CD14-positive monocyte (primary cell): ENCODE measurements at regions not wholly inside any gene's neighbourhood (a gene's known extent, or its start where the extent isn't known, plus 50 kb on each side); places are given as distances from the start of the nearest gene placed in this dataset.

ENCODE experiments used
- DNase-seq, 3 donors: peaks; one replicate each; pipeline ENCODE4 v3.0.0-alpha.2; 2011 to 2022
- H2AFZ ChIP-seq: 2 replicates; pipeline ENCODE4 v1.6.0; 2012; ENCODE audit warnings: mild to moderate bottlenecking, low read depth, low read length, inconsistent platforms; ENCODE audit not compliant: insufficient read depth, poor library complexity, severe bottlenecking
- H3K27ac ChIP-seq, 2 donors: 1 replicate in 1 of 2; 2 replicates in 1 of 2; pipeline ENCODE4 v1.5.1; 2012 to 2013; ENCODE audit warnings: low read length in 2 of 2, control low read depth in 1 of 2, inconsistent platforms in 1 of 2, low read depth in 1 of 2, mild to moderate bottlenecking in 1 of 2
- H3K27me3 ChIP-seq, 2 donors: one replicate each; pipeline versions ENCODE4 v1.6.0 to v1.6.1; 2011 to 2013; ENCODE audit warnings: low read length in 2 of 2; ENCODE audit not compliant: control insufficient read depth in 2 of 2, insufficient read depth in 2 of 2
- H3K36me3 ChIP-seq, 2 donors: replicated peaks in 1 of 2; 1 replicate in 1 of 2; 2 replicates in 1 of 2; pipeline versions ENCODE4 v1.5.1 to v1.6.1; 2012 to 2013; ENCODE audit warnings: low read length in 2 of 2, control low read depth in 1 of 2, inconsistent platforms in 1 of 2, mild to moderate bottlenecking in 1 of 2; ENCODE audit not compliant: insufficient read depth in 2 of 2, control insufficient read depth in 1 of 2
- H3K4me1 ChIP-seq, 2 donors: 1 replicate in 1 of 2; 2 replicates in 1 of 2; pipeline versions ENCODE4 v1.5.1 to v1.6.1; 2012 to 2013; ENCODE audit warnings: low read length in 2 of 2, control low read depth in 1 of 2, inconsistent platforms in 1 of 2, mild to moderate bottlenecking in 1 of 2, moderate library complexity in 1 of 2; ENCODE audit not compliant: insufficient read depth in 2 of 2, control insufficient read depth in 1 of 2
- H3K4me2 ChIP-seq: replicated peaks from 2 replicates; pipeline ENCODE3; 2012; ENCODE audit warnings: low read length, moderate library complexity, mild to moderate bottlenecking; ENCODE audit not compliant: poor library complexity, severe bottlenecking; ENCODE audit errors: extremely low read depth
- H3K4me3 ChIP-seq, 3 experiments: fragments of 200-600 bp in 1 of 3; sonication (generic) in 1 of 3; replicated peaks in 1 of 3; 1 replicate in 2 of 3; 2 replicates in 1 of 3; pipeline ENCODE4 v1.5.1; 2011 to 2013; ENCODE audit warnings: low read length in 3 of 3, mild to moderate bottlenecking in 3 of 3, control low read depth in 2 of 3, low read depth in 2 of 3, inconsistent platforms in 1 of 3, moderate library complexity in 1 of 3
- H3K79me2 ChIP-seq: 2 replicates; pipeline ENCODE4 v1.6.0; 2012; ENCODE audit warnings: mild to moderate bottlenecking, control low read depth, inconsistent platforms, low read length, moderate library complexity; ENCODE audit not compliant: insufficient read depth
- H3K9ac ChIP-seq: 2 replicates; pipeline ENCODE4 v1.6.0; 2017; ENCODE audit warnings: low read length, mild to moderate bottlenecking; ENCODE audit not compliant: insufficient read depth, poor library complexity, severe bottlenecking
- H3K9me3 ChIP-seq, 2 donors: replicated peaks in 1 of 2; 1 replicate in 1 of 2; 2 replicates in 1 of 2; pipeline versions ENCODE4 v1.5.1 to v1.6.1; 2012 to 2013; ENCODE audit warnings: low read length in 2 of 2, control low read depth in 1 of 2; ENCODE audit not compliant: control insufficient read depth in 1 of 2, insufficient read depth in 1 of 2
- H4K20me1 ChIP-seq: 2 replicates; pipeline ENCODE4 v1.6.0; 2012; ENCODE audit warnings: mild to moderate bottlenecking, low read length, control low read depth, moderate library complexity; ENCODE audit not compliant: insufficient read depth
- H3K27ac Mint-ChIP-seq, 7 donors: one replicate each; pipeline ENCODE4 v1.8.0; 2020; ENCODE audit warnings: mild to moderate bottlenecking in 7 of 7, mixed read lengths in 7 of 7, moderate library complexity in 6 of 7, inconsistent platforms in 2 of 7
- H3K27me3 Mint-ChIP-seq, 3 donors: one replicate each; pipeline ENCODE4 v1.8.0; 2021 to 2022; ENCODE audit warnings: low read depth in 3 of 3, mild to moderate bottlenecking in 3 of 3, mixed read lengths in 3 of 3, moderate library complexity in 3 of 3, inconsistent platforms in 1 of 3
- H3K36me3 Mint-ChIP-seq, 2 donors: one replicate each; pipeline ENCODE4 v1.8.0; 2020; ENCODE audit warnings: mixed read lengths in 2 of 2, inconsistent platforms in 1 of 2, mild to moderate bottlenecking in 1 of 2
- H3K4me1 Mint-ChIP-seq: one replicate; pipeline ENCODE4 v1.8.0; 2020; ENCODE audit warnings: mild to moderate bottlenecking, mixed read lengths
- H3K4me3 Mint-ChIP-seq, 2 donors: one replicate each; pipeline ENCODE4 v1.8.0; 2020; ENCODE audit warnings: mild to moderate bottlenecking in 2 of 2, mixed read lengths in 2 of 2, moderate library complexity in 1 of 2
- H3K9me3 Mint-ChIP-seq, 7 donors: one replicate each; pipeline ENCODE4 v1.8.0; 2020 to 2022; ENCODE audit warnings: mixed read lengths in 7 of 7, mild to moderate bottlenecking in 6 of 7, moderate library complexity in 6 of 7, inconsistent platforms in 2 of 7
- WGBS: methylation state at CpG from one replicate; pipeline ENCODE4 v1.1.5; 2013; ENCODE audit warnings: missing lambda C conversion rate; ENCODE audit not compliant: insufficient coverage; 5-methylcytosine and 5-hydroxymethylcytosine counted together
- intact Hi-C, 2 donors: fragments of 100-400 bp; cut with micrococcal nuclease; formaldehyde crosslinking; loops; one replicate each; pipeline versions ENCODE4 v1.15.0 to v1.15.1; 2023
- TF ChIP-seq, protein P1 (sequence below): fragments of 200-600 bp; IDR thresholded peaks from one replicate; pipeline ENCODE4 v1.8.0; 2022; ENCODE audit warnings: antibody characterized with exemption, mild to moderate bottlenecking

DNA sequence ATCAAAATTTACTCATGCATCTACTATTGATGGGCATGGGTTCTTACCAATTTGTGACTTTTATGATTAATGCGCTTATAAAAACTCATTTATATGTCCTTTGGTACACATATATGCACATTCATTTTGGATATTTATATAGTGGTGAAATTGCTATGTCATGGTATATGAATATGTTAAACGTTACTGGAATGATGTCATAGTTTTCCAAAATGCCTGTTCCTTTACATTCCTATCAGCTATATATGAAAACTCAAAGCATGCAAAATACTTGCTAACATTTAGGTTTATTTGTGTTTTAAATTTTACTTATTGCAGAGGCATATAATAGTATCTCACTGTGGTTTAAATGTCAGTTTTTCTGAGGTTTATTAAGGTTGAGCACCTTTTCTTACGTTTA lies 1403.1 kb downstream of the HACE1 start:
- no CpG with 5 or more reads among the region's 3 CpGs for WGBS
- Mint-ChIP-seq H3K4me1 (no peaks in the 10 kb centered on the region), H3K4me3 (no peak overlapping the region), H3K9me3 (peaks cover 0 to 3% (median 0%) of the 10 kb centered on the region in 7 donors), H3K36me3 (no peaks in the 10 kb centered on the region), H3K27ac (no peak overlapping the region), H3K27me3 (no peaks in the 10 kb centered on the region)
- DNase-seq, result no peak
- Histone ChIP-seq H3K27ac (no peak overlapping the region), H3K9me3 (no peaks in the 10 kb centered on the region), H4K20me1 (no peaks in the 10 kb centered on the region), H3K4me1 (no peaks in the 10 kb centered on the region), H3K79me2 (no peaks in the 10 kb centered on the region), H3K27me3 (no peaks in the 10 kb centered on the region), H3K9ac (no peak overlapping the region), H2AFZ (no peak overlapping the region), H3K4me3 (no peak overlapping the region), H3K36me3 (no peaks in the 10 kb centered on the region), H3K4me2 (no peak overlapping the region)
- intact Hi-C loops, result no loop called here
- TF ChIP-seq, protein P1, sequence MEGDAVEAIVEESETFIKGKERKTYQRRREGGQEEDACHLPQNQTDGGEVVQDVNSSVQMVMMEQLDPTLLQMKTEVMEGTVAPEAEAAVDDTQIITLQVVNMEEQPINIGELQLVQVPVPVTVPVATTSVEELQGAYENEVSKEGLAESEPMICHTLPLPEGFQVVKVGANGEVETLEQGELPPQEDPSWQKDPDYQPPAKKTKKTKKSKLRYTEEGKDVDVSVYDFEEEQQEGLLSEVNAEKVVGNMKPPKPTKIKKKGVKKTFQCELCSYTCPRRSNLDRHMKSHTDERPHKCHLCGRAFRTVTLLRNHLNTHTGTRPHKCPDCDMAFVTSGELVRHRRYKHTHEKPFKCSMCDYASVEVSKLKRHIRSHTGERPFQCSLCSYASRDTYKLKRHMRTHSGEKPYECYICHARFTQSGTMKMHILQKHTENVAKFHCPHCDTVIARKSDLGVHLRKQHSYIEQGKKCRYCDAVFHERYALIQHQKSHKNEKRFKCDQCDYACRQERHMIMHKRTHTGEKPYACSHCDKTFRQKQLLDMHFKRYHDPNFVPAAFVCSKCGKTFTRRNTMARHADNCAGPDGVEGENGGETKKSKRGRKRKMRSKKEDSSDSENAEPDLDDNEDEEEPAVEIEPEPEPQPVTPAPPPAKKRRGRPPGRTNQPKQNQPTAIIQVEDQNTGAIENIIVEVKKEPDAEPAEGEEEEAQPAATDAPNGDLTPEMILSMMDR, result no peak

DNA sequence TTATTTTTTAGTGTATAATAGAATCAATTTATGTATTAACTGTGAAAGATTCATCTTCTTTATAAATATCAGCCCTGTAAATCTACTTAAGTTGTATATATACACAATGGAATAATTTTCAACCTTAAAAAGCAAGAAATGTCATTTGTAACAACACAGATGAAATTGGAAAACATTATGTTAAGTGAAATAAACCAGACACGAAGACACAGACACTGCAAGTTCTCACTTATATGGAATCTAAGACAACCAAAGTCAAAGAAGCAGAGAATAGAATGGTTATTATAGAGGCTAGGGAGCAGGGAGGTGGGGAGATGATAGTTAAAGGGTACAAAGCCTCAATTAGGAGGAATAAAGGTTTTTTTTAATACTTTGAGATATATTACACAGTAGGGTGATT lies 1404.4 kb downstream of the HACE1 start:
- no peaks in the 10 kb centered on the region for H3K27me3 Mint-ChIP-seq

More for the DNA sequence above, 1404.4 kb downstream of the HACE1 start:
- no CpG with 5 or more reads among the region's 1 CpG for WGBS
- Histone ChIP-seq H3K4me3 (no peak overlapping the region), H3K4me2 (no peak overlapping the region), H3K27ac (no peak overlapping the region), H3K9me3 (no peaks in the 10 kb centered on the region), H3K27me3 (no peaks in the 10 kb centered on the region), H2AFZ (no peak overlapping the region), H3K9ac (no peak overlapping the region), H3K79me2 (no peaks in the 10 kb centered on the region), H3K36me3 (no peaks in the 10 kb centered on the region), H4K20me1 (no peaks in the 10 kb centered on the region), H3K4me1 (no peaks in the 10 kb centered on the region)
- H3K4me3 Mint-ChIP-seq, result no peak overlapping the region
- H3K4me1 Mint-ChIP-seq, result no peaks in the 10 kb centered on the region
- no peak for DNase-seq
- H3K36me3 Mint-ChIP-seq, result no peaks in the 10 kb centered on the region
- intact Hi-C loops, result no loop called here
- H3K9me3 Mint-ChIP-seq, result peaks cover 0 to 3% (median 0%) of the 10 kb centered on the region in 7 donors
- TF ChIP-seq, protein P1, result no peak
- no peak overlapping the region for H3K27ac Mint-ChIP-seq
